Thyroid gland (tissue), 4 donors: ENCODE measurements at regions not wholly inside any gene's neighbourhood (a gene's known extent, or its start where the extent isn't known, plus 50 kb on each side); places are given as distances from the start of the nearest gene placed in this dataset.

ENCODE experiments used
- CTCF ChIP-seq, 6 experiments: fragments of 200-600 bp in 3 of 6; fragments of 450-650 bp in 3 of 6; sonication (generic) in 3 of 6; IDR thresholded peaks; one replicate each; pipeline ENCODE4 v1.5.1; 2016 to 2019; ENCODE audit warnings: antibody characterized with exemption in 6 of 6, mild to moderate bottlenecking in 2 of 6, inconsistent platforms in 1 of 6, moderate library complexity in 1 of 6
- POLR2A ChIP-seq, 2 donors: fragments of 450-650 bp; IDR thresholded peaks; one replicate each; pipeline ENCODE4 v1.6.1; 2017; ENCODE audit warnings: antibody characterized with exemption in 2 of 2, mild to moderate bottlenecking in 2 of 2, moderate library complexity in 1 of 2

- TF ChIP-seq POLR2A (IDR thresholded peaks at IDR 0.05): no peak
- no peak for TF ChIP-seq CTCF (IDR thresholded peaks at IDR 0.05)
These were observed 1794.5 kb upstream of the CELF4 start for GRCh38 chr18:39360072-39360471.
